ENCODE measurements at regions not wholly inside any gene's neighbourhood (a gene's known extent, or its start where the extent isn't known, plus 50 kb on each side); places are given as distances from the start of the nearest gene placed in this dataset.
"Not testable (repeated sequence)": the region's sequence is repeated elsewhere in the genome, so short reads cannot be mapped to it uniquely, and the experiment has no call there.

- TF ChIP-seq, protein P1, sequence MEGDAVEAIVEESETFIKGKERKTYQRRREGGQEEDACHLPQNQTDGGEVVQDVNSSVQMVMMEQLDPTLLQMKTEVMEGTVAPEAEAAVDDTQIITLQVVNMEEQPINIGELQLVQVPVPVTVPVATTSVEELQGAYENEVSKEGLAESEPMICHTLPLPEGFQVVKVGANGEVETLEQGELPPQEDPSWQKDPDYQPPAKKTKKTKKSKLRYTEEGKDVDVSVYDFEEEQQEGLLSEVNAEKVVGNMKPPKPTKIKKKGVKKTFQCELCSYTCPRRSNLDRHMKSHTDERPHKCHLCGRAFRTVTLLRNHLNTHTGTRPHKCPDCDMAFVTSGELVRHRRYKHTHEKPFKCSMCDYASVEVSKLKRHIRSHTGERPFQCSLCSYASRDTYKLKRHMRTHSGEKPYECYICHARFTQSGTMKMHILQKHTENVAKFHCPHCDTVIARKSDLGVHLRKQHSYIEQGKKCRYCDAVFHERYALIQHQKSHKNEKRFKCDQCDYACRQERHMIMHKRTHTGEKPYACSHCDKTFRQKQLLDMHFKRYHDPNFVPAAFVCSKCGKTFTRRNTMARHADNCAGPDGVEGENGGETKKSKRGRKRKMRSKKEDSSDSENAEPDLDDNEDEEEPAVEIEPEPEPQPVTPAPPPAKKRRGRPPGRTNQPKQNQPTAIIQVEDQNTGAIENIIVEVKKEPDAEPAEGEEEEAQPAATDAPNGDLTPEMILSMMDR (IDR thresholded peaks at IDR 0.05): not testable (repeated sequence)
- TF ChIP-seq POLR2A (IDR thresholded peaks at IDR 0.05): not testable (repeated sequence)
These were observed 295.8 kb upstream of the GRAMD2B start for GRCh38 chr5:126127371-126127770.
